ENCODE measurements at regions not wholly inside any gene's neighbourhood (a gene's known extent, or its start where the extent isn't known, plus 50 kb on each side); places are given as distances from the start of the nearest gene placed in this dataset.

DNA sequence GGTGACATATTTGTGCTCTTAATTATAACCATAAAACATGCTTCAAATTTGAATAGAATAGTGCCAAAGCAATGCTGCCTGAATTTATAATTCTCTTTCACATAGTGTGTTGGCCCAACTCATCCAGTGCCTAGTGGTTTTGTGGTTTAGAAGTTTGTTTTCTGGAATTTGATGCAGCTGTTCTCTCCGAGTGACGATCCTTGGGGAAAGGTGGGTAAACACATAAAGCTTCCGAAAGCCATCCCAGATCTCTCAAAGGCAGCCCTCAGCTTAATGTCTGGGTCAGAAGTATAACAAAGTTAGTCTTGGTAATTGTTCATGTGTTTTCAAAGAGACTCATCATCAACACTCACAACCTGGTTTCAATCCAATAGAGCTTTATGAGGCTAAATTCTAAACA lies 235.6 kb upstream of the CDH2 start:
- ATAC-seq (ENCODE audit: low read depth) = no peak
- Mint-ChIP-seq H3K9me3 (ENCODE audit: insufficient read depth) (no peaks in the 10 kb centered on the region), H3K4me1 (no peaks in the 10 kb centered on the region), H3K4me3 (no peak overlapping the region), H3K27me3 (no peaks in the 10 kb centered on the region), H3K27ac (no peak overlapping the region)
- intact Hi-C loops (cut with micrococcal nuclease) = no loop called here
- H3K36me3 ChIP-seq (replicated peaks in 1 of 2; ENCODE audit: control extremely low read depth in 1 of 2, control insufficient read depth in 1 of 2, extremely low read depth in 1 of 2, insufficient read depth in 2 of 2, low read length in 1 of 2) = no peaks in the 10 kb centered on the region
- no peak overlapping the region for H3K27ac ChIP-seq (ENCODE audit: low read length in 2 of 2)
- no peak overlapping the region for H3K9ac ChIP-seq (ENCODE audit: low read length)
- no peaks in the 10 kb centered on the region for H4K20me1 ChIP-seq (ENCODE audit: control insufficient read depth, insufficient read depth, low read length, poor library complexity, severe bottlenecking)
- H3K4me2 ChIP-seq (replicated peaks; ENCODE audit: low read depth, low read length, poor library complexity, severe bottlenecking) = no peak overlapping the region
- DNase-seq = no peak
- no CpG with 5 or more reads among the region's 3 CpGs for WGBS (ENCODE audit: insufficient coverage)
- H3K27me3 ChIP-seq (replicated peaks in 1 of 4; ENCODE audit: control extremely low read depth in 1 of 4, control insufficient read depth in 3 of 4, insufficient read depth in 4 of 4, low read length in 3 of 4) = no peaks in the 10 kb centered on the region
- CTCF ChIA-PET = no interaction called here
- POLR2A ChIA-PET = no interaction called here
- no peaks in the 10 kb centered on the region for H3K79me2 ChIP-seq (ENCODE audit: control insufficient read depth, insufficient read depth, low read length)
- no peaks in the 10 kb centered on the region for H3K9me3 ChIP-seq (ENCODE audit: control extremely low read depth in 1 of 3, control insufficient read depth in 2 of 3, insufficient read depth in 1 of 3, low read length in 2 of 3)
- no peaks in the 10 kb centered on the region for H3K4me1 ChIP-seq (ENCODE audit: control insufficient read depth in 2 of 2, insufficient read depth in 2 of 2, low read length in 2 of 2)
- no peak overlapping the region for H2AFZ ChIP-seq (ENCODE audit: insufficient read depth, low read depth, low read length, poor library complexity, severe bottlenecking)
- no peak overlapping the region for H3K4me3 ChIP-seq (ENCODE audit: control extremely low read depth in 1 of 5, extremely low read depth in 1 of 5, insufficient read depth in 1 of 5, low read depth in 2 of 5, low read length in 4 of 5)
- TF ChIP-seq EZH2 (IDR thresholded peaks at IDR 0.05; ENCODE audit: borderline replicate concordance, insufficient read depth, low read depth, low read length, poor library complexity, severe bottlenecking) = no peak
- TF ChIP-seq, protein P1, sequence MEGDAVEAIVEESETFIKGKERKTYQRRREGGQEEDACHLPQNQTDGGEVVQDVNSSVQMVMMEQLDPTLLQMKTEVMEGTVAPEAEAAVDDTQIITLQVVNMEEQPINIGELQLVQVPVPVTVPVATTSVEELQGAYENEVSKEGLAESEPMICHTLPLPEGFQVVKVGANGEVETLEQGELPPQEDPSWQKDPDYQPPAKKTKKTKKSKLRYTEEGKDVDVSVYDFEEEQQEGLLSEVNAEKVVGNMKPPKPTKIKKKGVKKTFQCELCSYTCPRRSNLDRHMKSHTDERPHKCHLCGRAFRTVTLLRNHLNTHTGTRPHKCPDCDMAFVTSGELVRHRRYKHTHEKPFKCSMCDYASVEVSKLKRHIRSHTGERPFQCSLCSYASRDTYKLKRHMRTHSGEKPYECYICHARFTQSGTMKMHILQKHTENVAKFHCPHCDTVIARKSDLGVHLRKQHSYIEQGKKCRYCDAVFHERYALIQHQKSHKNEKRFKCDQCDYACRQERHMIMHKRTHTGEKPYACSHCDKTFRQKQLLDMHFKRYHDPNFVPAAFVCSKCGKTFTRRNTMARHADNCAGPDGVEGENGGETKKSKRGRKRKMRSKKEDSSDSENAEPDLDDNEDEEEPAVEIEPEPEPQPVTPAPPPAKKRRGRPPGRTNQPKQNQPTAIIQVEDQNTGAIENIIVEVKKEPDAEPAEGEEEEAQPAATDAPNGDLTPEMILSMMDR (IDR thresholded peaks at IDR 0.05) = no peak

DNA sequence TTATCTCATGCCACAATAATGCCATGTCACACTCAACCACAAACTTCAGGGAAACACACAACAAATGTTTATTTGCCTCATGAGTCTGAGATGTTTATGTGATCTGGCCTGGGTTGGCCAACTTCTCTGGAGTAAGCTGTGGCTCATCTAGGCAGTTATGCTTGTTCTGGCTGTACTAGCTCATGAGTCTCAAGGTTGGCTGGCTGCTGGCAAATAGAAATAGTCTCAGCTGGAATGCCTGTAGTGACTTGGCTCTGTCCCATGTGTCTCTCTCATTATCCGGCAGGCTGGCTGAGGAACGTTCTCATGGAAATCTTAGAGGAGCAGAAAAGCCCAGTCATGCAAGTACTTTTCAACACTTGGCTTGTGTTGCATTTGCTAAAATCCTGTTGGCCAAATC lies 234.9 kb upstream of the CDH2 start:
- CTCF ChIA-PET = no interaction called here
- Histone ChIP-seq H3K36me3 (replicated peaks in 1 of 2; ENCODE audit: control extremely low read depth in 1 of 2, control insufficient read depth in 1 of 2, extremely low read depth in 1 of 2, insufficient read depth in 2 of 2, low read length in 1 of 2) (no peaks in the 10 kb centered on the region), H3K27ac (ENCODE audit: low read length in 2 of 2) (no peak overlapping the region), H3K4me2 (replicated peaks; ENCODE audit: low read depth, low read length, poor library complexity, severe bottlenecking) (no peak overlapping the region), H2AFZ (ENCODE audit: insufficient read depth, low read depth, low read length, poor library complexity, severe bottlenecking) (no peak overlapping the region), H3K4me3 (ENCODE audit: control extremely low read depth in 1 of 5, extremely low read depth in 1 of 5, insufficient read depth in 1 of 5, low read depth in 2 of 5, low read length in 4 of 5) (no peak overlapping the region), H3K79me2 (ENCODE audit: control insufficient read depth, insufficient read depth, low read length) (no peaks in the 10 kb centered on the region), H3K9ac (ENCODE audit: low read length) (no peak overlapping the region), H3K4me1 (ENCODE audit: control insufficient read depth in 2 of 2, insufficient read depth in 2 of 2, low read length in 2 of 2) (no peaks in the 10 kb centered on the region), H3K27me3 (replicated peaks in 1 of 4; ENCODE audit: control extremely low read depth in 1 of 4, control insufficient read depth in 3 of 4, insufficient read depth in 4 of 4, low read length in 3 of 4) (no peaks in the 10 kb centered on the region), H3K9me3 (ENCODE audit: control extremely low read depth in 1 of 3, control insufficient read depth in 2 of 3, insufficient read depth in 1 of 3, low read length in 2 of 3) (no peaks in the 10 kb centered on the region), H4K20me1 (ENCODE audit: control insufficient read depth, insufficient read depth, low read length, poor library complexity, severe bottlenecking) (no peaks in the 10 kb centered on the region)
- Mint-ChIP-seq H3K4me1 (no peaks in the 10 kb centered on the region), H3K9me3 (ENCODE audit: insufficient read depth) (no peaks in the 10 kb centered on the region), H3K4me3 (no peak overlapping the region), H3K27ac (no peak overlapping the region), H3K27me3 (no peaks in the 10 kb centered on the region)
- no peak for TF ChIP-seq EZH2 (IDR thresholded peaks at IDR 0.05; ENCODE audit: borderline replicate concordance, insufficient read depth, low read depth, low read length, poor library complexity, severe bottlenecking)
- TF ChIP-seq, protein P1 (IDR thresholded peaks at IDR 0.05) = no peak
- POLR2A ChIA-PET = no interaction called here
- DNase-seq = no peak
- intact Hi-C loops (cut with micrococcal nuclease) = no loop called here
- 100% methylated on average over 2 of the region's 2 CpGs for WGBS (ENCODE audit: insufficient coverage)
- no peak for ATAC-seq (ENCODE audit: low read depth)

Measured in B cell (primary cell).